ENCODE measurements at regions not wholly inside any gene's neighbourhood (a gene's known extent, or its start where the extent isn't known, plus 50 kb on each side); places are given as distances from the start of the nearest gene placed in this dataset.

DNA sequence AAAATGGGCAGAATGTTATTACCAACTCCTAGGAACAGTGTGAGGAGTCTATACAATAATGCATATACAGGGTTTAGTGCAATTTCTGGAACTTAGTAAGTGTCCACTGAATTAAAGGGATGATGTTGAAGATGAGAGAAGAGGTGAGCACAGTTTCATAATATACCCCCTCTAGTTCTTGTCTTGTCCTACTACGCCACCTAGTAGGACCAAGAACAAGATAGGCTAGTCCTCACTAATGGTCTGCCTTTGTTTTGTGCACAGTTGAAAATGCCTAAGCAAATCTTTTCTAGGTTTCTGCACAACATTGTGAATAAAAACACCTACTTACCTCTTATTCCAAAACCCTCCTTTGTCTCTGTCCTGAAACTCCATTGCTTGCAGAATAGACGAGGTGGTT, 670.2 kb downstream of the CDH8 start:
- ATAC-seq (ENCODE audit: poor library complexity) (no peak), DNase-seq (no peak)
- intact Hi-C loops (cut with DNase I): no loop called here

DNA sequence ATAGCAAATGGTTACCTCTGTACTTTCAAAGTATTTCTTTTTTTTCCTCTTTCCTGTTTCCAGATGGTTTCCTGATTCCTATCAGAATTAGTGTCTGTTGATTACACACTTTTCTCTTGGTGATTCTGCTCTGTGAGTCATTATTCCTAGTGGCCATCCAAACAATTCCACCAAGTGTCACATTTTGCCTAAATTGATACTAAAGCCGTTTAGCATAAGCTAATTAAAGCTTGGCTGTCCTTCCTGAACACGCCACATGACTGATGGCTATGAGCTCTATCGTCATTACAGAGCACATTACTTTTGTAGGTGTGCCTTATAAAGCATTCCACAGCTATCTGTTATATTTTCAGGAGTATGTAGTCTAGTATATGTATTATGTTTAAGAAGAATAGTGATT, 671.2 kb downstream of the CDH8 start:
- ATAC-seq (ENCODE audit: poor library complexity) (no peak), DNase-seq (no peak)
- intact Hi-C loops (cut with DNase I): no loop called here

GRCh38 chr16:61362585-61362984, 673.7 kb downstream of the CDH8 start:
- intact Hi-C loops (cut with DNase I): no loop called here
- DNase-seq: no peak

DNA sequence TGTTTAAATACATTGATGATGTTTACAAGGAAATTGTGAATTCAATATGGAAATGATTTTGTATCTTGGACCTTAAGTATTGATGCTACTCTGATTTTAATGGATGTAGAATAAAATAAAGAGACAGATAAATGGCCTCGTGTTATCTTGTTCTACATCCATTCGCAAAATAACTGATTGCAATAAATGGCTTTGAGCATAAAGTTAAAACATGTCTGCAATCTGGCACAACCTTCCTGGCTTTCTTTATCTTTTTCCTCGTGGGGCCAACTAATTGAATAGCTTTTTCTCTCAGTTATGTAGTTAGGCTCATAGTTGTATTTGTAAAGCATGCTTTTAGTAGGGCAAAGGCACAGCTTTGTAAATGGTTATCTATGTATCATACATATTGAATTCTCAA, 691.4 kb downstream of the CDH8 start:
- intact Hi-C loops (cut with DNase I): no loop called here
- ATAC-seq (ENCODE audit: poor library complexity): no peak

More at GRCh38 chr16:61362585-61362984, 673.7 kb downstream of the CDH8 start:
- no peak for ATAC-seq (ENCODE audit: poor library complexity)

DNA sequence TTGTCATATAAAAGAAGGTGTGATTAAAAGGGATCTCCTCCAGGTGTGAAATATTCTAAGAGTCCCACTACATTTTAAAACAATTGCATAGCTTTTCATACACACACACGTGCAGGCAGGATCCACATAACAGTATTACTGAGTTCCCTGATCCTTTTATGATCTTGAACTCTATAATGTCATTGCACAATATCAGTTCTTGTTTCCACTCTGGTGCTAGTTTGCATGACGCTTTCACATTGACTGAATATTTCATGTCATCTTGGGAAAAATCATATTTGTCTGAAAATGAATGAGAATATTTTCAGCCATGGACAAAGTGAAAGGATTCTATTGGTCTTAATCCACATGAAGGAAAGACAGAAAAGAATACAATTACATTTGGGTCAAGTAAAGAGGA, 703.8 kb downstream of the CDH8 start:
- DNase-seq (no peak), ATAC-seq (ENCODE audit: poor library complexity) (no peak)
- intact Hi-C loops (cut with DNase I): no loop called here

More for the DNA sequence above, 691.4 kb downstream of the CDH8 start:
- no peak for DNase-seq

DNA sequence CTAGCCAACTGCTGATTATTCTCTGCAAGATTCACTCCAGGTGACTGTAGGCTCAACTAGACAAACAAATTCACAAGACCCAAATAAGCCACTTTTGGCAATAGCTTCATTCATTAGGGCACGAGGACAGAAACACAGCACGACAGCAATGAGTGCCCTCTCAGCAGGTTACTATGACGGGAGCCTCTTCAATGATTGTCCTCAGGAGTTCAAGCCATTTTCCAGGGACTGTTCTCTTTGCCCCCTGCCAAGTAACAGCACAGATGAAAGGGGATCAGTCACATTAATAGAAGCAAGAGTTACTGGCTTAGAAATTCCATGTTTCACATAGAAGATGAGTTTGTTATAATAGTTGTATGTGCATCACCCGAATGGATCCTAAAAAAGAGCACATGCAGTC, 712.2 kb downstream of the CDH8 start:
- no peak for DNase-seq
- no peak for ATAC-seq (ENCODE audit: poor library complexity)
- intact Hi-C loops (cut with DNase I): no loop called here

GRCh38 chr16:61323456-61323855, 712.8 kb downstream of the CDH8 start:
- no peak for DNase-seq
- intact Hi-C loops (cut with DNase I): no loop called here
- no peak for ATAC-seq (ENCODE audit: poor library complexity)

- DNase-seq (no peak), ATAC-seq (ENCODE audit: poor library complexity) (no peak)
- intact Hi-C loops (cut with DNase I): no loop called here
Observed at GRCh38 chr16:61320791-61321190, 715.4 kb downstream of the CDH8 start.

DNA sequence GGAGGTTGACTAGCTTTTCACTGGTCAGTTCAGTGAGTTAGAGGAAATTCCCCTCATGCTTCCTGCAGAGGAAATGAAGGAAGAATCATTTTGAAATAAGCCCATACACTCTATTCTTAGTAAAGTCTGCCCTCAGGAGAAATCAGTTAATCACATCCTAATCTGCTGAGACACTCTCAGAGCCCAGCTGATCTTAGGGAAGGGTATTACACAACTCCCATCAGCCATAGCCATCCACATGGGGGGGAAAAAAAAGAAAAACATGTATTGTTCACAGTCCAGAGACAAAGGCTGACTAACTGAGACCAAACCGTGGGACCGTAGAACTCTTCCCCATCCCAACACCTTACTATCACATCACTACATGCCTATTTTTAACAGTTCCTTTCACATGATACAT, 722.3 kb downstream of the CDH8 start:
- ATAC-seq (ENCODE audit: poor library complexity): no peak
- intact Hi-C loops (cut with DNase I): no loop called here

DNA sequence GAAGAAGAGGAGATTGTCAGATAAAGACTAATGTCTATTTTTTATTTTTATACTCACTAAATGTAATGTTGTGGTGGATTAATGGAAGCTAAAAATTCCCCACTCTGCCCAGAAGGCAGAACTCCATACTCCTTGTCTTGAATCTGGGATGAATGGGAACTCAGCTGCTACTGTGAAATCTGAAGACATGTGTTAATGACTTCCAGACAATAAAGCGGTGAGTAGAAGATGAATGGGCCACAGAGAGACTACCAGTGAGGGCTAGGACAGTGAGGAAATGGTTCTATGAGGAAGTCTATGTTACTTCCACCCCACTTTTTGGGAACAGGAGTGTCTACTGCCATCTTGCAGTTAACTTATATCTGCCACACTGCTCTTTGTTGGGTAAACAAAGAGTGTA, 726.9 kb downstream of the CDH8 start:
- ATAC-seq (ENCODE audit: poor library complexity): no peak
- intact Hi-C loops (cut with DNase I): no loop called here

More for the DNA sequence above, 722.3 kb downstream of the CDH8 start:
- no peak for DNase-seq

GRCh38 chr16:61306204-61306603, 730.0 kb downstream of the CDH8 start:
- intact Hi-C loops (cut with DNase I): no loop called here
- ATAC-seq (ENCODE audit: poor library complexity) (no peak), DNase-seq (no peak)

More for the DNA sequence above, 726.9 kb downstream of the CDH8 start:
- DNase-seq: no peak

- DNase-seq (no peak), ATAC-seq (ENCODE audit: poor library complexity) (no peak)
Observed at GRCh38 chr16:61296814-61297213, 739.4 kb downstream of the CDH8 start.

GRCh38 chr16:61296305-61296704, 739.9 kb downstream of the CDH8 start:
- no peak for ATAC-seq (ENCODE audit: poor library complexity)
- intact Hi-C loops (cut with DNase I): no loop called here
- DNase-seq: no peak

More at GRCh38 chr16:61296814-61297213, 739.4 kb downstream of the CDH8 start:
- intact Hi-C loops (cut with DNase I): no loop called here

- intact Hi-C loops (cut with DNase I): no loop called here
- DNase-seq (no peak), ATAC-seq (ENCODE audit: poor library complexity) (no peak)
Observed at GRCh38 chr16:61295311-61295710, 740.9 kb downstream of the CDH8 start.

DNA sequence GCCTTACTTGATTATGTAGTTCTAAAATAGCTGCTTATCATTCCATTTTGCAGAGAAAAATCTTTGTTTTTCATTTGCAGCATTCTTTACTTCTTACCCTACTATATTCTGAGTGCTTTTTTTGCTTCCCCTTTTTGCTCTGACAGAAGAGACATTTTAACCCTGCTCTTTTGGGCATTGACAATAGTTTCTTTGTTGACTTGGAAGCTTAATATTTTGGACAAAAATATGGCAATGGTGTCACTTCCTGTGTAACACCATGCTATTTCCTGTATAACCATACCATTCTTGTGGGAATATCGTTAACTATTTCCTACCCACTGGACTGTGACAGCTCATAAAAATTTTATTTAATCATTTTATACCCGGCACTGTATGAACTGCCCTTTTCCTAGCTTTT, 747.1 kb downstream of the CDH8 start:
- intact Hi-C loops (cut with DNase I): no loop called here
- no peak for ATAC-seq (ENCODE audit: poor library complexity)
- no peak for DNase-seq

GRCh38 chr16:61277849-61278248, 758.4 kb downstream of the CDH8 start:
- intact Hi-C loops (cut with DNase I): no loop called here
- ATAC-seq (ENCODE audit: poor library complexity) (no peak), DNase-seq (no peak)

GRCh38 chr16:61274211-61274610, 762.0 kb downstream of the CDH8 start:
- intact Hi-C loops (cut with DNase I): no loop called here
- ATAC-seq (ENCODE audit: poor library complexity): no peak
- no peak for DNase-seq

DNA sequence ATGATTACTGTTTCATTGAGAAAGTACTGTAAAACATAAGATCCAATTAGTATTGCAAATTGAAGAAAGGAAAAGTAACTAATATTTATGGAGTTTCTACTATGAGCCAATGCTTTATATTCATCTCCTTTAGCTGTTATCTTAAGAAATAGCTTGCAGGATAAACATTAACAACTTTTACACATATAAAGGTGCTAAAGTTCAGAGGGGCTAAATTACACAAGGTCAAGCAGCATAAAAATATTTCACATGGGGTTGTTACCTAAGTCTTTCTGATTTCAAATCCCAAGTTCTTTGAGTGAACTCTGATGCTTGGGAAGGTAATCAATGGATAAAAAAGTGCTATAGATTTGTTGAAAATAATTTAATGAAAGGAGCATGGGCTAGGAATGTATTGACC, 765.5 kb downstream of the CDH8 start:
- ATAC-seq (ENCODE audit: poor library complexity): no peak
- DNase-seq: no peak
- intact Hi-C loops (cut with DNase I): no loop called here

DNA sequence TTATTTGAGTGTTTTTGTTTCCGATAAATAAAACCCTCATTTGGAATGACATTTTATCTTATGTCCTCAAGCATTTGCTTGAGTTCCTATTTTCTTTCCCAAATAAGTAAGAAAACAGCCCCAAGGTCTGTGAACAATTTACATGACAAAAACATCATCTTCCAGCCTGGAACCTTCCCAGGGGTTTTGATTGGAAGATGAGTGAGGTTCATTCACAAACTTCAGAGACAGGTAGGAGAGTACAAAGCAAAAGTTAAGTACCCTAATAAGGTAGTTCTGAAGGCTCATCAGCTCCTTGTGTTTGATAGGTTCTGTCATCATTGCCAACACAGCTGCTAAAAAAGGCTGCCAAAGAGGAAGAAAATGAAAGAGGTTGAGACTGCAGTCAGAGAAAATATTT, 772.8 kb downstream of the CDH8 start:
- ATAC-seq (ENCODE audit: poor library complexity) (no peak), DNase-seq (no peak)
- intact Hi-C loops (cut with DNase I): no loop called here

DNA sequence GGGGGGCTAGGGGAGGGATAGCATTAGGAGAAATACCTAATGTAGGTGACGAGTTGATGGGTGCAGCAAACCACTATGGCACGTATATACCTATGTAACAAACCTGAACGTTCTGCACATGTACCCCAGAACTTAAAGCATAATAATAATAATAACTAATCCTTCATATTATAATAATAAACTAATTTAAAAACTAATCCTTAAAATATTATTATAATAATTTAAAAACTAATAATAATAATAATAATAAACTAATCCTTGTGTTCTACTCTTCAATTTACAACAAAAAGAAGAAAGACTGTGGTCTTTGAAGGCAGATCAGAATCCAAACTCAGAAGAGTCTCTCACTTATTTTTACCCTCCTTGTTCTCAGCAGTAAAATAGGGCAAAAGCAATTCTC, 774.9 kb downstream of the CDH8 start:
- no peak for ATAC-seq (ENCODE audit: poor library complexity)
- intact Hi-C loops (cut with DNase I): no loop called here
- DNase-seq: no peak

DNA sequence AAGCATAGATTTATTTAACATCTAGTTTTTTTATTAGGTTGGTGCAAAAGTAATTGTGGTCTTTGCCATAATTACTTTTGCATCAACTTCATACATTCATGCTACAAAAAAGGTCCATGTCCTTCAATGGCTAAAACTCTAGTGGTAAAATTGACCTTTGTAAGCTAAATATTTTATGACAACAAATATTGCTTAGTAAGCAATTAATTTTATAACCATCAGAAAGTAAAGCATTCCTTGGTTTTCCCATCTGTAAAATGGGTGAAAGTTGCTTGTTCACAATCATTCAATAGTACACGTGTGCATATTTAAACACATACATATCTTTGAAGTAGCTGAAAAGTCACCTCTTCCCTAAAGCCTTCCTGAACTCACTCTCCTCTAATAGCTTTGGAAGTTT, 789.6 kb downstream of the CDH8 start:
- intact Hi-C loops (cut with DNase I): no loop called here
- no peak for DNase-seq
- ATAC-seq (ENCODE audit: poor library complexity): no peak

DNA sequence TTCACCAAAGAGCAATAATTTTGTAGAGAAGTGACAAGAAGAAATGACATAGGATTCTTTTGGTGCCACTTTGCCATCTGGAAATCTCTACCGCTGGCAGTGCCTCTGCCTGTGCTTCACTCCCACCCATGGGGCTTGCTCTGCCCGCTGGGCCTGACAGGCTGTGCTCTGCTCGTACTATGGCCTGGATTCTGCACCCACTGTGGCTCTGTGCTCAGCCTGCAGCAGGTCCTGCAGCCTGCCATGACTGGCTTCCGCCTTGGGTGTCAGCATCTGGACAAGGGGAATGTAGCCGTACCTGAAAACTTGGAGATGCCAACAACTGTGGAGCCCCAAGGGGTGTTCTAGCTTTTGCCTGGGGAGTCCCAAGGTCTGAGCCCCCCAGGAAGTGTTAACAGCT, 792.3 kb downstream of the CDH8 start:
- intact Hi-C loops (cut with DNase I): no loop called here
- no peak for ATAC-seq (ENCODE audit: poor library complexity)
- no peak for DNase-seq

Measured in Right ventricle myocardium superior (tissue), 1 donor.